Neural cell (in vitro differentiated cells): ENCODE measurements at regions not wholly inside any gene's neighbourhood (a gene's known extent, or its start where the extent isn't known, plus 50 kb on each side); places are given as distances from the start of the nearest gene placed in this dataset.

Source experiments
- H2AFZ ChIP-seq: fragments of 200-600, 300-800 bp; sonication (generic), shearing (Covaris generic); 2 replicates; pipeline ENCODE4 v1.6.0; 2014; ENCODE audit warnings: low read depth, mild to moderate bottlenecking, antibody characterized with exemption, low read length, moderate library complexity
- H3F3A ChIP-seq: fragments of 200-600 bp; shearing (Covaris generic); 2 replicates; pipeline ENCODE4 v1.6.1; 2016; ENCODE audit warnings: mild to moderate bottlenecking, moderate library complexity, mixed read lengths, antibody characterized with exemption, low read length; ENCODE audit not compliant: insufficient read depth, poor library complexity, severe bottlenecking
- H3K27ac ChIP-seq: fragments of 200-600, 300-800 bp; sonication (generic), shearing (Covaris generic); 2 replicates; pipeline ENCODE4 v1.5.1; 2014; ENCODE audit warnings: mild to moderate bottlenecking, low read length, moderate library complexity
- H3K27me3 ChIP-seq: fragments of 300-800, 200-600 bp; sonication (generic), shearing (Covaris generic); 2 replicates; pipeline ENCODE4 v1.6.0; 2014; ENCODE audit warnings: mild to moderate bottlenecking, low read depth, low read length, moderate library complexity; ENCODE audit not compliant: insufficient read depth
- H3K36me3 ChIP-seq: fragments of 300-800, 200-600 bp; sonication (generic), shearing (Covaris generic); 2 replicates; pipeline ENCODE4 v1.5.1; 2014; ENCODE audit warnings: mild to moderate bottlenecking, antibody characterized with exemption, low read length, moderate library complexity; ENCODE audit not compliant: insufficient read depth
- H3K4me2 ChIP-seq: fragments of 300-800, 200-600 bp; sonication (generic), shearing (Covaris generic); 2 replicates; pipeline ENCODE4 v1.6.0; 2014; ENCODE audit warnings: mild to moderate bottlenecking, low read length
- H3K4me3 ChIP-seq: fragments of 300-800, 200-600 bp; sonication (generic), shearing (Covaris generic); 2 replicates; pipeline ENCODE4 v1.5.1; 2014; ENCODE audit warnings: mild to moderate bottlenecking, low read length, moderate library complexity
- H3K79me2 ChIP-seq: fragments of 200-600 bp; shearing (Covaris generic); replicated peaks from 2 replicates; pipeline ENCODE4 v1.6.0; 2014; ENCODE audit warnings: mild to moderate bottlenecking, low read length, moderate library complexity; ENCODE audit not compliant: insufficient read depth
- H3K9ac ChIP-seq: fragments of 300-800, 200-600 bp; sonication (generic), shearing (Covaris generic); 2 replicates; pipeline ENCODE4 v1.6.1; 2016; ENCODE audit warnings: mild to moderate bottlenecking, low read length, mixed read lengths
- H3K9me2 ChIP-seq: fragments of 200-600 bp; shearing (Covaris generic); 2 replicates; pipeline ENCODE4 v1.6.1; 2016; ENCODE audit warnings: mild to moderate bottlenecking, low read length, mixed read lengths; ENCODE audit not compliant: insufficient read depth
- H3K9me3 ChIP-seq: fragments of 200-600, 300-800 bp; sonication (generic), shearing (Covaris generic); 2 replicates; pipeline ENCODE4 v1.6.1; 2016; ENCODE audit warnings: mild to moderate bottlenecking, mixed run types, low read length, moderate library complexity, mixed read lengths
- H4K20me1 ChIP-seq: fragments of 200-600 bp; shearing (Covaris generic); 2 replicates; pipeline ENCODE4 v1.6.1; 2016; ENCODE audit warnings: mild to moderate bottlenecking, mixed run types; ENCODE audit not compliant: insufficient read depth
- CTCF ChIP-seq: fragments of 450-650 bp; IDR thresholded peaks from 2 replicates; pipeline ENCODE4 v1.5.1; 2014; ENCODE audit warnings: antibody characterized with exemption, mild to moderate bottlenecking, moderate library complexity; ENCODE audit not compliant: poor library complexity, severe bottlenecking
- EP300 ChIP-seq: fragments of 450-650 bp; conservative IDR thresholded peaks from 2 replicates; pipeline ENCODE4 v1.6.1; 2014; ENCODE audit warnings: antibody characterized with exemption, mild to moderate bottlenecking, moderate library complexity; ENCODE audit not compliant: poor library complexity, severe bottlenecking
- EZH2 ChIP-seq: fragments of 200-600, 300-800 bp; shearing (Covaris generic), sonication (generic); IDR thresholded peaks from 2 replicates; pipeline ENCODE4 v1.6.1; 2014; ENCODE audit warnings: antibody characterized with exemption, low read length, borderline replicate concordance, mild to moderate bottlenecking; ENCODE audit not compliant: insufficient read depth, poor library complexity, severe bottlenecking
- MXI1 ChIP-seq: fragments of 450-650 bp; conservative IDR thresholded peaks from 2 replicates; pipeline ENCODE4 v1.6.1; 2014; ENCODE audit warnings: antibody characterized with exemption, mild to moderate bottlenecking; ENCODE audit not compliant: poor library complexity, severe bottlenecking
- POLR2AphosphoS5 ChIP-seq: IDR thresholded peaks from 2 replicates; pipeline ENCODE4 v1.6.1; 2012
- RAD21 ChIP-seq: fragments of 450-650 bp; conservative IDR thresholded peaks from 2 replicates; pipeline ENCODE4 v1.6.1; 2014; ENCODE audit warnings: antibody characterized with exemption, mild to moderate bottlenecking, moderate library complexity
- REST ChIP-seq: IDR thresholded peaks from 2 replicates; pipeline ENCODE4 v1.6.1; 2012; ENCODE audit warnings: borderline replicate concordance
- SMC3 ChIP-seq: fragments of 450-650 bp; conservative IDR thresholded peaks from 2 replicates; pipeline ENCODE4 v1.6.1; 2014; ENCODE audit warnings: antibody characterized with exemption, mild to moderate bottlenecking, moderate library complexity; ENCODE audit not compliant: poor library complexity
- TAF1 ChIP-seq: IDR thresholded peaks from 2 replicates; pipeline ENCODE4 v1.6.1; 2012; ENCODE audit warnings: low read depth

- Histone ChIP-seq H4K20me1 (no peaks in the 10 kb centered on the region), H3K9me2 (no peaks in the 10 kb centered on the region), H2AFZ (no peak overlapping the region), H3K27me3 (no peaks in the 10 kb centered on the region), H3K9ac (no peak overlapping the region), H3K27ac (no peak overlapping the region), H3F3A (no peaks in the 10 kb centered on the region), H3K4me3 (no peak overlapping the region), H3K9me3 (no peaks in the 10 kb centered on the region), H3K4me2 (no peak overlapping the region), H3K36me3 (no peaks in the 10 kb centered on the region), H3K79me2 (no peaks in the 10 kb centered on the region)
- no peak for TF ChIP-seq EZH2
- TF ChIP-seq SMC3, result no peak
- no peak for TF ChIP-seq EP300
- no peak for TF ChIP-seq POLR2AphosphoS5
- no peak for TF ChIP-seq MXI1
- TF ChIP-seq TAF1, result no peak
- no peak for TF ChIP-seq CTCF
- no peak for TF ChIP-seq RAD21
- TF ChIP-seq REST, result no peak
Measured at GRCh38 chr6:3571250-3571681, 114.4 kb upstream of the SLC22A23 start.

GRCh38 chr6:3569816-3570215, 113.0 kb upstream of the SLC22A23 start:
- no peak overlapping the region for H3K4me3 ChIP-seq
- H3K9me2 ChIP-seq, result no peaks in the 10 kb centered on the region
- no peak overlapping the region for H3K4me2 ChIP-seq
- H3K9me3 ChIP-seq, result no peaks in the 10 kb centered on the region
- H3F3A ChIP-seq, result no peaks in the 10 kb centered on the region
- H4K20me1 ChIP-seq, result no peaks in the 10 kb centered on the region
- no peak overlapping the region for H2AFZ ChIP-seq
- no peaks in the 10 kb centered on the region for H3K79me2 ChIP-seq
- H3K27ac ChIP-seq, result no peak overlapping the region
- no peaks in the 10 kb centered on the region for H3K36me3 ChIP-seq
- no peaks in the 10 kb centered on the region for H3K27me3 ChIP-seq
- no peak overlapping the region for H3K9ac ChIP-seq
- no peak for TF ChIP-seq EP300
- TF ChIP-seq MXI1, result no peak
- TF ChIP-seq SMC3, result no peak
- TF ChIP-seq EZH2, result no peak
- no peak for TF ChIP-seq TAF1
- TF ChIP-seq CTCF, result no peak
- TF ChIP-seq REST, result no peak
- TF ChIP-seq RAD21, result no peak
